ENCODE measurements at regions not wholly inside any gene's neighbourhood (a gene's known extent, or its start where the extent isn't known, plus 50 kb on each side); places are given as distances from the start of the nearest gene placed in this dataset.

- H4K20me1 ChIP-seq (ENCODE audit: insufficient read depth): no peaks in the 10 kb centered on the region
- no peaks in the 10 kb centered on the region for H3F3A ChIP-seq (ENCODE audit: insufficient read depth)
- H3K4me3 ChIP-seq: no peak overlapping the region
- H3K9me3 ChIP-seq (ENCODE audit: low read depth): no peaks in the 10 kb centered on the region
- H3K36me3 ChIP-seq (ENCODE audit: low read depth): no peaks in the 10 kb centered on the region
- no peak overlapping the region for H3K4me2 ChIP-seq (ENCODE audit: unreplicated experiment)
- H2AFZ ChIP-seq: no peak overlapping the region
- H3K9ac ChIP-seq: no peak overlapping the region
- no peak for TF ChIP-seq EZH2 (IDR thresholded peaks at IDR 0.05; ENCODE audit: insufficient read depth, poor library complexity, severe bottlenecking)
- TF ChIP-seq EZH2phosphoT487 (IDR thresholded peaks at IDR 0.05; ENCODE audit: insufficient read depth, low read depth): no peak
- in situ Hi-C loops (cut with MboI): no loop called here
- 58 to 62% methylated on average over 9 of the region's 9 CpGs for WGBS, 2 experiments (ENCODE audit: low coverage in 1 of 2, low lambda C conversion rate in 2 of 2, missing lambda C conversion rate in 2 of 2)
- H3K9me2 ChIP-seq (ENCODE audit: insufficient read depth): no peaks in the 10 kb centered on the region
- H3K27ac ChIP-seq: no peak overlapping the region
- H3K4me1 ChIP-seq (ENCODE audit: insufficient read depth): peaks cover 10% of the 10 kb centered on the region
- H3K27me3 ChIP-seq (replicated peaks; ENCODE audit: insufficient read depth): no peaks in the 10 kb centered on the region
- no peaks in the 10 kb centered on the region for H3K79me2 ChIP-seq (ENCODE audit: insufficient read depth)
- no peak for DNase-seq
Measured at GRCh38 chr5:135234666-135235401, 164.2 kb downstream of the MACROH2A1 start.

GRCh38 chr5:135234242-135234641 lies 164.8 kb downstream of the MACROH2A1 start:
- TF ChIP-seq EZH2phosphoT487 (IDR thresholded peaks at IDR 0.05; ENCODE audit: insufficient read depth, low read depth): no peak
- TF ChIP-seq EZH2 (IDR thresholded peaks at IDR 0.05; ENCODE audit: insufficient read depth, poor library complexity, severe bottlenecking): no peak
- H2AFZ ChIP-seq: no peak overlapping the region
- WGBS, 2 experiments (ENCODE audit: low coverage in 1 of 2, low lambda C conversion rate in 2 of 2, missing lambda C conversion rate in 2 of 2): 94% methylated on average over 12 of the region's 12 CpGs
- no peak overlapping the region for H3K9ac ChIP-seq
- H3K36me3 ChIP-seq (ENCODE audit: low read depth): no peaks in the 10 kb centered on the region
- H3F3A ChIP-seq (ENCODE audit: insufficient read depth): no peaks in the 10 kb centered on the region
- H4K20me1 ChIP-seq (ENCODE audit: insufficient read depth): no peaks in the 10 kb centered on the region
- no peak overlapping the region for H3K4me3 ChIP-seq
- no peaks in the 10 kb centered on the region for H3K9me2 ChIP-seq (ENCODE audit: insufficient read depth)
- DNase-seq: no peak
- H3K27ac ChIP-seq: no peak overlapping the region
- H3K27me3 ChIP-seq (replicated peaks; ENCODE audit: insufficient read depth): no peaks in the 10 kb centered on the region
- in situ Hi-C loops (cut with MboI): no loop called here
- no peaks in the 10 kb centered on the region for H3K79me2 ChIP-seq (ENCODE audit: insufficient read depth)
- no peaks in the 10 kb centered on the region for H3K9me3 ChIP-seq (ENCODE audit: low read depth)
- H3K4me2 ChIP-seq (ENCODE audit: unreplicated experiment): no peak overlapping the region
- H3K4me1 ChIP-seq (ENCODE audit: insufficient read depth): peaks cover 10% of the 10 kb centered on the region

GRCh38 chr5:135233477-135233876 lies 165.6 kb downstream of the MACROH2A1 start:
- 42 to 49% methylated on average over 6 of the region's 6 CpGs for WGBS, 2 experiments (ENCODE audit: low coverage in 1 of 2, low lambda C conversion rate in 2 of 2, missing lambda C conversion rate in 2 of 2)

GRCh38 chr5:135232958-135233357 lies 166.1 kb downstream of the MACROH2A1 start:
- H3K4me2 ChIP-seq (ENCODE audit: unreplicated experiment): no peak overlapping the region
- H3K4me1 ChIP-seq (ENCODE audit: insufficient read depth): peaks cover 10% of the 10 kb centered on the region
- no peak overlapping the region for H3K9ac ChIP-seq
- no peaks in the 10 kb centered on the region for H3K9me2 ChIP-seq (ENCODE audit: insufficient read depth)
- H3K9me3 ChIP-seq (ENCODE audit: low read depth): no peaks in the 10 kb centered on the region
- WGBS, 2 experiments (ENCODE audit: low coverage in 1 of 2, low lambda C conversion rate in 2 of 2, missing lambda C conversion rate in 2 of 2): 55 to 57% methylated on average over 8 of the region's 8 CpGs
- no peak overlapping the region for H3K4me3 ChIP-seq
- H3K27ac ChIP-seq: no peak overlapping the region
- H3K27me3 ChIP-seq (replicated peaks; ENCODE audit: insufficient read depth): no peaks in the 10 kb centered on the region
- no peaks in the 10 kb centered on the region for H3K79me2 ChIP-seq (ENCODE audit: insufficient read depth)
- no peaks in the 10 kb centered on the region for H4K20me1 ChIP-seq (ENCODE audit: insufficient read depth)
- no peaks in the 10 kb centered on the region for H3F3A ChIP-seq (ENCODE audit: insufficient read depth)
- H2AFZ ChIP-seq: no peak overlapping the region
- DNase-seq: peak; percentile 24
- in situ Hi-C loops (cut with MboI): no loop called here
- H3K36me3 ChIP-seq (ENCODE audit: low read depth): no peaks in the 10 kb centered on the region
- TF ChIP-seq EZH2 (IDR thresholded peaks at IDR 0.05; ENCODE audit: insufficient read depth, poor library complexity, severe bottlenecking) (no peak), EZH2phosphoT487 (IDR thresholded peaks at IDR 0.05; ENCODE audit: insufficient read depth, low read depth) (no peak)

More at GRCh38 chr5:135233477-135233876, 165.6 kb downstream of the MACROH2A1 start:
- peaks cover 10% of the 10 kb centered on the region for H3K4me1 ChIP-seq (ENCODE audit: insufficient read depth)
- no peak overlapping the region for H2AFZ ChIP-seq
- no peak overlapping the region for H3K4me2 ChIP-seq (ENCODE audit: unreplicated experiment)
- no peaks in the 10 kb centered on the region for H3K36me3 ChIP-seq (ENCODE audit: low read depth)
- H3K27me3 ChIP-seq (replicated peaks; ENCODE audit: insufficient read depth): no peaks in the 10 kb centered on the region
- no peaks in the 10 kb centered on the region for H3F3A ChIP-seq (ENCODE audit: insufficient read depth)
- in situ Hi-C loops (cut with MboI): no loop called here
- no peak overlapping the region for H3K9ac ChIP-seq
- H3K9me2 ChIP-seq (ENCODE audit: insufficient read depth): no peaks in the 10 kb centered on the region
- H4K20me1 ChIP-seq (ENCODE audit: insufficient read depth): no peaks in the 10 kb centered on the region
- no peak for DNase-seq
- no peak overlapping the region for H3K27ac ChIP-seq
- H3K79me2 ChIP-seq (ENCODE audit: insufficient read depth): no peaks in the 10 kb centered on the region
- no peak for TF ChIP-seq EZH2 (IDR thresholded peaks at IDR 0.05; ENCODE audit: insufficient read depth, poor library complexity, severe bottlenecking)
- no peak for TF ChIP-seq EZH2phosphoT487 (IDR thresholded peaks at IDR 0.05; ENCODE audit: insufficient read depth, low read depth)
- no peaks in the 10 kb centered on the region for H3K9me3 ChIP-seq (ENCODE audit: low read depth)
- H3K4me3 ChIP-seq: no peak overlapping the region
